SK-N-SH treated with all-trans-retinoic acid at 6 μM for 48 hours (cell line): ENCODE measurements at regions not wholly inside any gene's neighbourhood (a gene's known extent, or its start where the extent isn't known, plus 50 kb on each side); places are given as distances from the start of the nearest gene placed in this dataset.

Experiments used
- ATAC-seq: fragments of 200-7000 bp; cut with Tn5 transposase; 3 replicates; pipeline ENCODE4 v1.9.1; 2020; ENCODE audit warnings: mild to moderate bottlenecking, moderate library complexity
- ARNTL ChIP-seq: fragments of 450-650 bp; formaldehyde crosslinking; IDR thresholded peaks from 2 replicates; pipeline ENCODE4 v1.5.0; 2020; ENCODE audit warnings: low read depth, mild to moderate bottlenecking, moderate library complexity, borderline replicate concordance
- BACH2 ChIP-seq: fragments of 250-450 bp; sonication (Bioruptor Pico); IDR thresholded peaks from 2 replicates; pipeline ENCODE4 v1.9.0; 2021; ENCODE audit warnings: mild to moderate bottlenecking, borderline replicate concordance
- CREB5 ChIP-seq: fragments of 250-450 bp; sonication (Bioruptor Pico); IDR thresholded peaks from 2 replicates; pipeline ENCODE4 v1.5.1; 2020; ENCODE audit warnings: low read depth, mild to moderate bottlenecking, moderate library complexity
- CSDC2 ChIP-seq: fragments of 250-450 bp; sonication (Bioruptor Pico); IDR thresholded peaks from 2 replicates; pipeline ENCODE4 v1.5.0; 2020; ENCODE audit warnings: mild to moderate bottlenecking, moderate library complexity
- CSRNP3 ChIP-seq: fragments of 250-450 bp; sonication (Bioruptor Pico); IDR thresholded peaks from 2 replicates; pipeline ENCODE4 v1.5.1; 2021; ENCODE audit warnings: mild to moderate bottlenecking, moderate library complexity
- GLIS3 ChIP-seq: fragments of 250-450 bp; sonication (Bioruptor Pico); IDR thresholded peaks from 2 replicates; pipeline ENCODE4 v1.5.0; 2020; ENCODE audit warnings: mild to moderate bottlenecking, moderate library complexity
- ISL1 ChIP-seq: fragments of 250-450 bp; sonication (Bioruptor Pico); IDR thresholded peaks from 2 replicates; pipeline ENCODE4 v2.1.2; 2022; ENCODE audit warnings: mild to moderate bottlenecking, moderate library complexity
- OSR1 ChIP-seq: fragments of 250-450 bp; sonication (Bioruptor Pico); IDR thresholded peaks from 2 replicates; pipeline ENCODE4 v1.8.0; 2022; ENCODE audit warnings: moderate library complexity, mild to moderate bottlenecking, inconsistent platforms
- PATZ1 ChIP-seq: fragments of 250-450 bp; sonication (Bioruptor Pico); IDR thresholded peaks from 2 replicates; pipeline ENCODE4 v1.8.0; 2020; ENCODE audit warnings: mild to moderate bottlenecking, moderate library complexity, borderline replicate concordance
- POU6F1 ChIP-seq: fragments of 250-450 bp; sonication (Bioruptor Pico); IDR thresholded peaks from 2 replicates; pipeline ENCODE4 v1.8.0; 2021; ENCODE audit warnings: low read depth, mild to moderate bottlenecking, moderate library complexity, borderline replicate concordance
- PPARA ChIP-seq: fragments of 250-450 bp; sonication (Bioruptor Pico); IDR thresholded peaks from 2 replicates; pipeline ENCODE4 v1.5.0; 2020; ENCODE audit warnings: mild to moderate bottlenecking, borderline replicate concordance
- RARB ChIP-seq: fragments of 250-450 bp; sonication (Bioruptor Pico); IDR thresholded peaks from 2 replicates; pipeline ENCODE4 v1.8.0; 2021; ENCODE audit warnings: mild to moderate bottlenecking, moderate library complexity
- SNAI2 ChIP-seq: fragments of 250-450 bp; sonication (Bioruptor Pico); IDR thresholded peaks from 2 replicates; pipeline ENCODE4 v1.5.0; 2020; ENCODE audit warnings: mild to moderate bottlenecking, moderate library complexity
- TCF4 ChIP-seq: fragments of 250-450 bp; sonication (Bioruptor Pico); IDR thresholded peaks from 2 replicates; pipeline ENCODE4 v1.8.0; 2021; ENCODE audit warnings: mild to moderate bottlenecking, moderate library complexity, borderline replicate concordance
- TOX ChIP-seq: fragments of 250-450 bp; sonication (Bioruptor Pico); IDR thresholded peaks from 2 replicates; pipeline ENCODE4 v1.8.0; 2021; ENCODE audit warnings: mild to moderate bottlenecking, moderate library complexity, borderline replicate concordance
- TSHZ2 ChIP-seq: fragments of 250-450 bp; sonication (Bioruptor Pico); IDR thresholded peaks from 2 replicates; pipeline ENCODE4 v1.5.0; 2020; ENCODE audit warnings: mild to moderate bottlenecking, moderate library complexity
- ZFP3 ChIP-seq: fragments of 250-450 bp; sonication (Bioruptor Pico); IDR thresholded peaks from 2 replicates; pipeline ENCODE4 v1.5.0; 2020; ENCODE audit warnings: mild to moderate bottlenecking, moderate library complexity
- ZFP30 ChIP-seq: fragments of 450-650 bp; formaldehyde crosslinking; IDR thresholded peaks from 2 replicates; pipeline ENCODE4 v1.5.0; 2022; ENCODE audit warnings: mild to moderate bottlenecking, moderate library complexity
- ZNF565 ChIP-seq: fragments of 450-650 bp; formaldehyde crosslinking; conservative IDR thresholded peaks from 2 replicates; pipeline ENCODE4 v1.5.0; 2020; ENCODE audit warnings: low read depth, mild to moderate bottlenecking, moderate library complexity
- ZNF70 ChIP-seq: fragments of 450-650 bp; formaldehyde crosslinking; IDR thresholded peaks from 2 replicates; pipeline ENCODE4 v1.5.0; 2020; ENCODE audit warnings: mild to moderate bottlenecking, moderate library complexity
- ZNF8 ChIP-seq: fragments of 450-650 bp; formaldehyde crosslinking; IDR thresholded peaks from 2 replicates; pipeline ENCODE4 v1.5.0; 2020; ENCODE audit warnings: mild to moderate bottlenecking, moderate library complexity

- no peak for ATAC-seq
- no peak for TF ChIP-seq TOX (CRISPR knock-in tag)
- no peak for TF ChIP-seq PPARA (CRISPR knock-in tag)
- TF ChIP-seq ZNF565 (CRISPR knock-in tag), result no peak
- no peak for TF ChIP-seq TCF4 (CRISPR knock-in tag)
- no peak for TF ChIP-seq CSDC2
- TF ChIP-seq ZNF8 (CRISPR knock-in tag), result no peak
- TF ChIP-seq ARNTL (CRISPR knock-in tag), result no peak
- TF ChIP-seq GLIS3 (CRISPR knock-in tag), result no peak
- no peak for TF ChIP-seq TSHZ2 (CRISPR knock-in tag)
- no peak for TF ChIP-seq RARB (CRISPR knock-in tag)
- no peak for TF ChIP-seq POU6F1
- TF ChIP-seq BACH2, result no peak
- no peak for TF ChIP-seq CREB5 (CRISPR knock-in tag)
- no peak for TF ChIP-seq ISL1 (CRISPR knock-in tag)
- TF ChIP-seq ZNF70, result no peak
- TF ChIP-seq PATZ1 (CRISPR knock-in tag), result no peak
- no peak for TF ChIP-seq SNAI2 (CRISPR knock-in tag)
- TF ChIP-seq ZFP3 (CRISPR knock-in tag), result no peak
- TF ChIP-seq CSRNP3 (CRISPR knock-in tag), result no peak
- no peak for TF ChIP-seq OSR1 (CRISPR knock-in tag)
Observed at GRCh38 chr4:13182133-13182532, 302.0 kb downstream of the RAB28 start.

GRCh38 chr4:13181681-13182080, 302.5 kb downstream of the RAB28 start:
- no peak for ATAC-seq

GRCh38 chr4:13180701-13181100, 303.4 kb downstream of the RAB28 start:
- TF ChIP-seq SNAI2 (CRISPR knock-in tag) (no peak), OSR1 (CRISPR knock-in tag) (no peak), ARNTL (CRISPR knock-in tag) (no peak), PATZ1 (CRISPR knock-in tag) (no peak), ZFP30 (CRISPR knock-in tag) (no peak), ZFP3 (CRISPR knock-in tag) (no peak), BACH2 (no peak)
- ATAC-seq, result no peak

More at GRCh38 chr4:13181681-13182080, 302.5 kb downstream of the RAB28 start:
- TF ChIP-seq TCF4 (CRISPR knock-in tag) (no peak), ZNF8 (CRISPR knock-in tag) (no peak), ZNF565 (CRISPR knock-in tag) (no peak), RARB (CRISPR knock-in tag) (no peak), ARNTL (CRISPR knock-in tag) (no peak), CSDC2 (no peak), ZFP30 (CRISPR knock-in tag) (no peak)
